KMS-11 (cell line): ENCODE measurements at regions not wholly inside any gene's neighbourhood (a gene's known extent, or its start where the extent isn't known, plus 50 kb on each side); places are given as distances from the start of the nearest gene placed in this dataset.

Source experiments
- H2AFZ ChIP-seq: fragments of 200-600 bp; sonication (generic); 2 replicates; pipeline ENCODE4 v1.6.1; 2016; ENCODE audit warnings: antibody characterized with exemption, mixed run types, low read depth
- H3K27ac ChIP-seq: fragments of 200-600 bp; sonication (generic); 2 replicates; pipeline ENCODE4 v1.6.1; 2016; ENCODE audit warnings: mild to moderate bottlenecking, mixed run types
- H3K27me3 ChIP-seq: fragments of 200-600 bp; sonication (generic); 2 replicates; pipeline ENCODE4 v1.6.1; 2017; ENCODE audit warnings: mild to moderate bottlenecking, low read depth, mixed run types, moderate library complexity; ENCODE audit not compliant: insufficient read depth
- H3K36me3 ChIP-seq: fragments of 200-600 bp; sonication (generic); 2 replicates; pipeline ENCODE4 v1.6.1; 2017; ENCODE audit warnings: mild to moderate bottlenecking, mixed run types; ENCODE audit not compliant: insufficient read depth
- H3K4me1 ChIP-seq: fragments of 200-600 bp; sonication (generic); 2 replicates; pipeline ENCODE4 v1.6.1; 2016; ENCODE audit warnings: mild to moderate bottlenecking, low read depth, mixed run types; ENCODE audit not compliant: poor library complexity, severe bottlenecking
- H3K4me2 ChIP-seq: fragments of 200-600 bp; sonication (generic); 2 replicates; pipeline ENCODE4 v1.7.0; 2016; ENCODE audit warnings: mild to moderate bottlenecking, mixed run types
- H3K4me3 ChIP-seq: fragments of 200-600 bp; sonication (generic); IDR thresholded peaks from 2 replicates; pipeline ENCODE4 v1.6.1; 2017; ENCODE audit warnings: low read depth, low read length, mixed read lengths; ENCODE audit not compliant: insufficient read depth
- H3K79me2 ChIP-seq: fragments of 200-600 bp; sonication (generic); 2 replicates; pipeline ENCODE4 v1.6.1; 2016; ENCODE audit warnings: low read depth, mixed run types; ENCODE audit not compliant: insufficient read depth
- H3K9ac ChIP-seq: fragments of 200-600 bp; sonication (generic); 2 replicates; pipeline ENCODE4 v1.6.1; 2016; ENCODE audit warnings: mild to moderate bottlenecking, mixed run types
- H4K20me1 ChIP-seq: fragments of 200-600 bp; sonication (generic); 2 replicates; pipeline ENCODE4 v1.6.1; 2016; ENCODE audit warnings: mild to moderate bottlenecking, mixed run types; ENCODE audit not compliant: insufficient read depth
- TF ChIP-seq, protein P1 (sequence below): fragments of 200-600 bp; sonication (generic); conservative IDR thresholded peaks from 2 replicates; pipeline ENCODE4 v1.6.1; 2017; ENCODE audit warnings: low read depth, mild to moderate bottlenecking, antibody characterized with exemption, low read length, moderate library complexity, mixed read lengths

- Histone ChIP-seq H3K36me3 (no peaks in the 10 kb centered on the region), H3K4me2 (no peak overlapping the region), H3K27me3 (no peaks in the 10 kb centered on the region), H3K9ac (no peak overlapping the region), H4K20me1 (no peaks in the 10 kb centered on the region), H2AFZ (no peak overlapping the region), H3K4me1 (no peaks in the 10 kb centered on the region), H3K4me3 (no peak overlapping the region), H3K79me2 (no peaks in the 10 kb centered on the region), H3K27ac (no peak overlapping the region)
- TF ChIP-seq, protein P1, sequence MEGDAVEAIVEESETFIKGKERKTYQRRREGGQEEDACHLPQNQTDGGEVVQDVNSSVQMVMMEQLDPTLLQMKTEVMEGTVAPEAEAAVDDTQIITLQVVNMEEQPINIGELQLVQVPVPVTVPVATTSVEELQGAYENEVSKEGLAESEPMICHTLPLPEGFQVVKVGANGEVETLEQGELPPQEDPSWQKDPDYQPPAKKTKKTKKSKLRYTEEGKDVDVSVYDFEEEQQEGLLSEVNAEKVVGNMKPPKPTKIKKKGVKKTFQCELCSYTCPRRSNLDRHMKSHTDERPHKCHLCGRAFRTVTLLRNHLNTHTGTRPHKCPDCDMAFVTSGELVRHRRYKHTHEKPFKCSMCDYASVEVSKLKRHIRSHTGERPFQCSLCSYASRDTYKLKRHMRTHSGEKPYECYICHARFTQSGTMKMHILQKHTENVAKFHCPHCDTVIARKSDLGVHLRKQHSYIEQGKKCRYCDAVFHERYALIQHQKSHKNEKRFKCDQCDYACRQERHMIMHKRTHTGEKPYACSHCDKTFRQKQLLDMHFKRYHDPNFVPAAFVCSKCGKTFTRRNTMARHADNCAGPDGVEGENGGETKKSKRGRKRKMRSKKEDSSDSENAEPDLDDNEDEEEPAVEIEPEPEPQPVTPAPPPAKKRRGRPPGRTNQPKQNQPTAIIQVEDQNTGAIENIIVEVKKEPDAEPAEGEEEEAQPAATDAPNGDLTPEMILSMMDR, result no peak
Measured at GRCh38 chr22:48250937-48251530, 1488.6 kb downstream of the TBC1D22A start.

DNA sequence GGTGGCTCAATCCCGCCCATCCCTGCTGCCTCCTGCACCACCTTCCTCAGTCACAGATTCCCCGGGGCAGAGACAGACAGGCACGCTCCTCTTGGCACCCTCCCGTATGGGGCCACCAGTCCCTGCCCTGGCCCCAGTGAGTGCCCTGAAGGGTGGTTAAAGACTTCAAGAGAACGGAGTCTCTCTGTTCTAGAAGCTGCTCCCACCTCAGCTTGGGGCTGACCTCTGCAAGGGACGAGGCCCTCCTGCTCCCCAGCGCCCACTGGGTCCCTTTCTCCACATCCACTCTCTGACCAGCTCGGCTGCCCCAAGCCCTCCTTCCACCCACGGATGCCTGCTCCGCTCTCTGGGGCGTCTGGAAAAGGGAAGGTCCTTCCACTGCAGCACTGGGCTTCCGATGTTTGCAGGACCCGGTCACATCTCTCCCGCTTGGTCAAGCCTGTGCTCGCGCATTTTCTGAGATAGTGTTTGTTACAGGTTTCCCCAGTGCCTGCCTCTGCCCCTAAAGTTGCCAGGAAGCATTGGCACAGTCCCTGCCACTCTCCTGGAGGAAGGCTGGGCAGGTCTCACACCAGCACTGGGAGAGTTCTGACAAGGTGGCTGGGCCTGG lies 1487.9 kb downstream of the TBC1D22A start:
- no peak overlapping the region for H3K4me2 ChIP-seq
- H3K4me3 ChIP-seq, result no peak overlapping the region
- H2AFZ ChIP-seq, result no peak overlapping the region
- H3K27ac ChIP-seq, result no peak overlapping the region
- H3K79me2 ChIP-seq, result no peaks in the 10 kb centered on the region
- no peaks in the 10 kb centered on the region for H3K4me1 ChIP-seq
- H3K9ac ChIP-seq, result no peak overlapping the region
- H3K27me3 ChIP-seq, result no peaks in the 10 kb centered on the region
- H4K20me1 ChIP-seq, result no peaks in the 10 kb centered on the region
- no peaks in the 10 kb centered on the region for H3K36me3 ChIP-seq
- TF ChIP-seq, protein P1, result no peak

- TF ChIP-seq, protein P1, result no peak
Measured at GRCh38 chr22:48249713-48250268, 1487.3 kb downstream of the TBC1D22A start.

DNA sequence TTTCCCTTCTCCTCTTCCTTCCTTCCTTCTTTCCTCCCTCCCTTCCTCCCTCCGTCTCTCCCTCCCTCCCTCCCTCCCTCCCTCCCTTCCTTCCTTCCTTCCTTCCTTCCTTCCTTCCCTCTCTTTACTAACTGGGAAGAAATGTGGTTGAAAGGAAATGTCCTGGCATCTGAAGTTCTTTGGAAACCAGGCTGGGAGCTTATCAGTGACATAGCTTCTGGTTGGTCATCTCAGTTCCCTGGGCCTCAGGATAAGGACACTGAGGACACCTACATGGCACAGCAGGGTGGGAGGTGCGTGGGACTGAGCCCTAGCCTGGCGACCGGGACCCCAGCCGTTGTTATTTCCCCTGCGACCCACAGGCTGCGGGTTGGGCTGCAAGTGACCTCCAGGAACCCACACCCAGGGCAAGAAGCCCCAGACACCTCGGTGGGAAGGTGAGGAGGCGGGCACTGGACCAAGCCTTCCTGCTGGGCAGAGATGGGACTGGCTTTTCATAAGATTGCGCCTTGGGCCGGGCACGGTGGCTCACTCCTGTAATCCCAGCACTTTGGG lies 1486.5 kb downstream of the TBC1D22A start:
- H3K27ac ChIP-seq, result no peak overlapping the region
- no peak overlapping the region for H3K4me2 ChIP-seq
- TF ChIP-seq, protein P1, result no peak
- no peaks in the 10 kb centered on the region for H3K27me3 ChIP-seq
- H2AFZ ChIP-seq, result no peak overlapping the region
- no peak overlapping the region for H3K9ac ChIP-seq
- H3K4me1 ChIP-seq, result no peaks in the 10 kb centered on the region
- H4K20me1 ChIP-seq, result no peaks in the 10 kb centered on the region
- no peak overlapping the region for H3K4me3 ChIP-seq
- H3K79me2 ChIP-seq, result no peaks in the 10 kb centered on the region
- H3K36me3 ChIP-seq, result no peaks in the 10 kb centered on the region

More at GRCh38 chr22:48249713-48250268, 1487.3 kb downstream of the TBC1D22A start:
- H4K20me1 ChIP-seq, result no peaks in the 10 kb centered on the region
- H3K27ac ChIP-seq, result no peak overlapping the region
- H3K4me2 ChIP-seq, result no peak overlapping the region
- no peak overlapping the region for H3K9ac ChIP-seq
- no peaks in the 10 kb centered on the region for H3K36me3 ChIP-seq
- H2AFZ ChIP-seq, result no peak overlapping the region
- no peaks in the 10 kb centered on the region for H3K4me1 ChIP-seq
- H3K27me3 ChIP-seq, result no peaks in the 10 kb centered on the region
- H3K79me2 ChIP-seq, result no peaks in the 10 kb centered on the region
- H3K4me3 ChIP-seq, result no peak overlapping the region
